Epithelial cell of proximal tubule (primary cell): ENCODE measurements at regions not wholly inside any gene's neighbourhood (a gene's known extent, or its start where the extent isn't known, plus 50 kb on each side); places are given as distances from the start of the nearest gene placed in this dataset.

ENCODE experiments used
- DNase-seq: peaks from one replicate; pipeline ENCODE4 v3.0.0-alpha.2; 2011; ENCODE audit warnings: low read depth
- H3K4me3 ChIP-seq: 2 replicates; pipeline ENCODE4 v1.5.1; 2011; ENCODE audit warnings: low read depth, mild to moderate bottlenecking, low read length
- CTCF ChIP-seq: conservative IDR thresholded peaks from 2 replicates; pipeline ENCODE4 v1.5.1; 2012; ENCODE audit warnings: low read depth, mild to moderate bottlenecking, low read length

GRCh38 chr9:86997156-86997555 is 49.9 kb upstream of the GAS1 start:
- no peak for TF ChIP-seq CTCF
- no peak overlapping the region for H3K4me3 ChIP-seq
- no peak for DNase-seq

GRCh38 chr9:86997951-86998350 is 50.6 kb upstream of the GAS1 start:
- no peak for DNase-seq
- H3K4me3 ChIP-seq = no peak overlapping the region
- TF ChIP-seq CTCF = no peak

GRCh38 chr9:87002517-87002916 is 55.2 kb upstream of the GAS1 start:
- no peak overlapping the region for H3K4me3 ChIP-seq
- no peak for TF ChIP-seq CTCF
- no peak for DNase-seq

GRCh38 chr9:87004016-87004415 is 56.7 kb upstream of the GAS1 start:
- DNase-seq = no peak
- H3K4me3 ChIP-seq = no peak overlapping the region
- no peak for TF ChIP-seq CTCF

GRCh38 chr9:87006956-87007355 is 59.6 kb upstream of the GAS1 start:
- TF ChIP-seq CTCF = no peak
- DNase-seq = no peak
- no peak overlapping the region for H3K4me3 ChIP-seq

- TF ChIP-seq CTCF = no peak
- DNase-seq = no peak
- H3K4me3 ChIP-seq = no peak overlapping the region
Measured at GRCh38 chr9:87007711-87008366, 60.5 kb upstream of the GAS1 start.

- no peak for TF ChIP-seq CTCF
- no peak overlapping the region for H3K4me3 ChIP-seq
- DNase-seq = no peak
Measured at GRCh38 chr9:87008667-87009066, 61.4 kb upstream of the GAS1 start.
